Chondrocyte (in vitro differentiated cells): ENCODE measurements at regions not wholly inside any gene's neighbourhood (a gene's known extent, or its start where the extent isn't known, plus 50 kb on each side); places are given as distances from the start of the nearest gene placed in this dataset.

Experiments
- DNase-seq: peaks from one replicate; pipeline ENCODE4 v3.0.0; 2021; ENCODE audit warnings: mixed read lengths, low spot score
- H3K27ac Mint-ChIP-seq: one replicate; pipeline ENCODE4 v1.8.0; 2021; ENCODE audit warnings: mild to moderate bottlenecking, moderate library complexity, mixed read lengths; ENCODE audit not compliant: unreplicated experiment
- H3K27me3 Mint-ChIP-seq: 2 replicates; pipeline ENCODE4 v1.8.0; 2021; ENCODE audit warnings: low read depth, mixed read lengths
- H3K36me3 Mint-ChIP-seq: 2 replicates; pipeline ENCODE4 v1.8.0; 2021; ENCODE audit warnings: low read depth, mixed read lengths
- H3K4me1 Mint-ChIP-seq: 2 replicates; pipeline ENCODE4 v1.8.0; 2021; ENCODE audit warnings: low read depth, mild to moderate bottlenecking, mixed read lengths
- H3K4me3 Mint-ChIP-seq: one replicate; pipeline ENCODE4 v1.8.0; 2021; ENCODE audit warnings: mild to moderate bottlenecking, moderate library complexity, mixed read lengths; ENCODE audit not compliant: unreplicated experiment
- H3K9me3 Mint-ChIP-seq: 2 replicates; pipeline ENCODE4 v1.8.0; 2021; ENCODE audit warnings: low read depth, mixed read lengths
- CTCF ChIP-seq: fragments of 200-600 bp; sonication (generic); IDR thresholded peaks from 2 replicates; pipeline ENCODE4 v1.5.0; 2021; ENCODE audit warnings: antibody characterized with exemption, mild to moderate bottlenecking, moderate library complexity

GRCh38 chr6:56897789-56898529 lies 56.9 kb upstream of the BEND6 start:
- Mint-ChIP-seq H3K9me3 (no peaks in the 10 kb centered on the region), H3K27me3 (no peaks in the 10 kb centered on the region), H3K27ac (no peak overlapping the region), H3K36me3 (peaks cover 10% of the 10 kb centered on the region), H3K4me3 (no peak overlapping the region), H3K4me1 (peaks cover 23% of the 10 kb centered on the region)
- no peak for TF ChIP-seq CTCF
- DNase-seq: no peak

GRCh38 chr6:56891754-56892153 lies 63.2 kb upstream of the BEND6 start:
- H3K4me1 Mint-ChIP-seq: peaks cover 21% of the 10 kb centered on the region
- H3K27me3 Mint-ChIP-seq: no peaks in the 10 kb centered on the region
- DNase-seq: no peak
- peaks cover 4% of the 10 kb centered on the region for H3K36me3 Mint-ChIP-seq
- peak overlapping the region; percentile 72 for H3K27ac Mint-ChIP-seq
- H3K9me3 Mint-ChIP-seq: no peaks in the 10 kb centered on the region
- H3K4me3 Mint-ChIP-seq: no peak overlapping the region
- TF ChIP-seq CTCF: peak; percentile 15

GRCh38 chr6:56890683-56891429 lies 64.1 kb upstream of the BEND6 start:
- H3K36me3 Mint-ChIP-seq: no peaks in the 10 kb centered on the region
- H3K4me1 Mint-ChIP-seq: peaks cover 21% of the 10 kb centered on the region
- no peak for DNase-seq
- no peaks in the 10 kb centered on the region for H3K27me3 Mint-ChIP-seq
- H3K9me3 Mint-ChIP-seq: no peaks in the 10 kb centered on the region
- H3K4me3 Mint-ChIP-seq: no peak overlapping the region
- H3K27ac Mint-ChIP-seq: peak overlapping the region; percentile 89
- no peak for TF ChIP-seq CTCF

- peaks cover 21% of the 10 kb centered on the region for H3K4me1 Mint-ChIP-seq
- H3K27ac Mint-ChIP-seq: peak overlapping the region; percentile 73
- H3K27me3 Mint-ChIP-seq: no peaks in the 10 kb centered on the region
- no peak overlapping the region for H3K4me3 Mint-ChIP-seq
- no peaks in the 10 kb centered on the region for H3K36me3 Mint-ChIP-seq
- no peaks in the 10 kb centered on the region for H3K9me3 Mint-ChIP-seq
- DNase-seq: no peak
- TF ChIP-seq CTCF: no peak
Measured at GRCh38 chr6:56890066-56890465, 64.8 kb upstream of the BEND6 start.

GRCh38 chr6:56889492-56889891 lies 65.4 kb upstream of the BEND6 start:
- DNase-seq: no peak
- Mint-ChIP-seq H3K27ac (no peak overlapping the region), H3K4me1 (peaks cover 21% of the 10 kb centered on the region), H3K36me3 (no peaks in the 10 kb centered on the region), H3K9me3 (no peaks in the 10 kb centered on the region), H3K27me3 (no peaks in the 10 kb centered on the region), H3K4me3 (no peak overlapping the region)
- TF ChIP-seq CTCF: no peak
